Natural killer cell (primary cell): ENCODE measurements at regions not wholly inside any gene's neighbourhood (a gene's known extent, or its start where the extent isn't known, plus 50 kb on each side); places are given as distances from the start of the nearest gene placed in this dataset.
"Not testable (repeated sequence)": the region's sequence is repeated elsewhere in the genome, so short reads cannot be mapped to it uniquely, and the experiment has no call there.

ENCODE experiments used
- ATAC-seq, 3 donors: fragments of 150-1000 bp in 2 of 3; fragments of 200-7000 bp in 1 of 3; cut with Tn5 transposase; 1 replicate in 1 of 3; 2 replicates in 2 of 3; pipeline ENCODE4 v1.10.0; 2021; ENCODE audit warnings: mild to moderate bottlenecking in 2 of 3, moderate library complexity in 2 of 3
- DNase-seq, 2 donors: peaks; one replicate each; pipeline versions ENCODE4 v3.0.0 to v3.0.0-alpha.2; 2013 to 2021; ENCODE audit warnings: mixed read lengths in 1 of 2
- H3K27ac ChIP-seq: one replicate; pipeline ENCODE4 v1.5.1; 2013; ENCODE audit warnings: mild to moderate bottlenecking, low read length
- H3K27me3 ChIP-seq: one replicate; pipeline ENCODE4 v1.6.1; 2013; ENCODE audit warnings: low read length; ENCODE audit not compliant: control insufficient read depth, insufficient read depth
- H3K36me3 ChIP-seq: one replicate; pipeline ENCODE4 v1.6.1; 2013; ENCODE audit warnings: low read length; ENCODE audit not compliant: control insufficient read depth, insufficient read depth
- H3K4me1 ChIP-seq: one replicate; pipeline ENCODE4 v1.6.1; 2013; ENCODE audit warnings: low read length; ENCODE audit not compliant: control insufficient read depth, insufficient read depth
- H3K4me3 ChIP-seq: one replicate; pipeline ENCODE4 v1.5.1; 2013; ENCODE audit warnings: low read length
- H3K9me3 ChIP-seq: one replicate; pipeline ENCODE4 v1.6.1; 2013; ENCODE audit warnings: low read length; ENCODE audit not compliant: control insufficient read depth, insufficient read depth
- H3K27ac Mint-ChIP-seq, 2 donors: one replicate each; pipeline ENCODE4 v1.8.0; 2022; ENCODE audit warnings: mild to moderate bottlenecking in 2 of 2, mixed read lengths in 2 of 2, moderate library complexity in 1 of 2
- H3K27me3 Mint-ChIP-seq, 2 donors: one replicate each; pipeline ENCODE4 v1.8.0; 2022; ENCODE audit warnings: low read depth in 2 of 2, mixed read lengths in 2 of 2
- H3K36me3 Mint-ChIP-seq: one replicate; pipeline ENCODE4 v1.8.0; 2022; ENCODE audit warnings: mixed read lengths
- H3K4me1 Mint-ChIP-seq, 2 donors: one replicate each; pipeline ENCODE4 v1.8.0; 2022; ENCODE audit warnings: mixed read lengths in 2 of 2
- H3K4me3 Mint-ChIP-seq: one replicate; pipeline ENCODE4 v1.8.0; 2022; ENCODE audit warnings: mild to moderate bottlenecking, moderate library complexity, mixed read lengths
- H3K9me3 Mint-ChIP-seq, 2 donors: one replicate each; pipeline ENCODE4 v1.8.0; 2022; ENCODE audit warnings: mixed read lengths in 2 of 2
- WGBS: methylation state at CpG from one replicate; pipeline ENCODE4 v1.1.7; 2013; ENCODE audit warnings: missing lambda C conversion rate; ENCODE audit not compliant: insufficient coverage; 5-methylcytosine and 5-hydroxymethylcytosine counted together
- intact Hi-C: fragments of 100-400 bp; cut with micrococcal nuclease; formaldehyde crosslinking; loops from one replicate; pipeline ENCODE4 v1.14.2; 2022
- TF ChIP-seq, protein P1 (sequence below): fragments of 200-600 bp; IDR thresholded peaks from one replicate; pipeline ENCODE4 v1.8.0; 2022; ENCODE audit warnings: antibody characterized with exemption

DNA sequence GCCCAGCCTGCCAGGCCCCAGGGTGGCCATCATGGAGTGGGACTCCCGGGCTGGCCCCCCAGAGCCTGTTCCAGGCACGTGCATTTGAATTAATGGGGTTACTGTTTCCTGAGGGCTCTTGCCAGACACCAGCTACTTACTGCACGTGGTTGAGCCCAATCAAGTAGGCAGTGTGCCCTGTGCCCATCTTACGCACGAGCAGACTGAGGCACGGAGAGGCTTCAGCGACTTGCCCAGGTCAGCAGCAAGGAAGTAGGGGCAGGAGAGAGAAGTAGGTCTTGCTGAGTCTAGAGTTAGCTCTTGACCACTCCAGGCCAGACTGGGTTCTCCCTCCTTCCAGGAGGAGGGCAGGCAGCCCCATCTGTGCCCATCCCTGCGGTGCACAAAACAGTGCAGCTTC lies 67.7 kb downstream of the DIO3 start:
- ATAC-seq (peak in 2 of 3 donors; percentile 4 to 13), DNase-seq (no peak)
- TF ChIP-seq, protein P1, sequence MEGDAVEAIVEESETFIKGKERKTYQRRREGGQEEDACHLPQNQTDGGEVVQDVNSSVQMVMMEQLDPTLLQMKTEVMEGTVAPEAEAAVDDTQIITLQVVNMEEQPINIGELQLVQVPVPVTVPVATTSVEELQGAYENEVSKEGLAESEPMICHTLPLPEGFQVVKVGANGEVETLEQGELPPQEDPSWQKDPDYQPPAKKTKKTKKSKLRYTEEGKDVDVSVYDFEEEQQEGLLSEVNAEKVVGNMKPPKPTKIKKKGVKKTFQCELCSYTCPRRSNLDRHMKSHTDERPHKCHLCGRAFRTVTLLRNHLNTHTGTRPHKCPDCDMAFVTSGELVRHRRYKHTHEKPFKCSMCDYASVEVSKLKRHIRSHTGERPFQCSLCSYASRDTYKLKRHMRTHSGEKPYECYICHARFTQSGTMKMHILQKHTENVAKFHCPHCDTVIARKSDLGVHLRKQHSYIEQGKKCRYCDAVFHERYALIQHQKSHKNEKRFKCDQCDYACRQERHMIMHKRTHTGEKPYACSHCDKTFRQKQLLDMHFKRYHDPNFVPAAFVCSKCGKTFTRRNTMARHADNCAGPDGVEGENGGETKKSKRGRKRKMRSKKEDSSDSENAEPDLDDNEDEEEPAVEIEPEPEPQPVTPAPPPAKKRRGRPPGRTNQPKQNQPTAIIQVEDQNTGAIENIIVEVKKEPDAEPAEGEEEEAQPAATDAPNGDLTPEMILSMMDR, result no peak
- H3K4me1 Mint-ChIP-seq, result peaks cover 9 to 11% of the 10 kb centered on the region in 2 donors
- WGBS, result 79% methylated on average over 8 of the region's 8 CpGs
- H3K27ac Mint-ChIP-seq, result no peak overlapping the region
- H3K4me3 Mint-ChIP-seq, result no peak overlapping the region
- no peaks in the 10 kb centered on the region for H3K36me3 ChIP-seq
- H3K4me3 ChIP-seq, result no peak overlapping the region
- no peak overlapping the region for H3K27ac ChIP-seq
- H3K9me3 ChIP-seq, result no peaks in the 10 kb centered on the region
- peaks cover 12% of the 10 kb centered on the region for H3K4me1 ChIP-seq
- peaks cover 3 to 18% of the 10 kb centered on the region in 2 donors for H3K27me3 Mint-ChIP-seq
- no peaks in the 10 kb centered on the region for H3K9me3 Mint-ChIP-seq
- intact Hi-C loops, result loop anchor here (1.0 to 5.0 kb wide), 2 partner anchors 778 to 917 kb away; no protein-coding TSS in a partner anchor
- H3K27me3 ChIP-seq, result peaks cover 8% of the 10 kb centered on the region
- H3K36me3 Mint-ChIP-seq, result no peaks in the 10 kb centered on the region

GRCh38 chr14:101630056-101630965 lies 69.0 kb downstream of the DIO3 start:
- no peaks in the 10 kb centered on the region for H3K36me3 ChIP-seq
- TF ChIP-seq, protein P1, result no peak
- Mint-ChIP-seq H3K4me3 (no peak overlapping the region), H3K27me3 (peaks cover 8 to 20% of the 10 kb centered on the region in 2 donors), H3K36me3 (no peaks in the 10 kb centered on the region), H3K4me1 (peaks cover 9 to 11% of the 10 kb centered on the region in 2 donors), H3K9me3 (no peaks in the 10 kb centered on the region), H3K27ac (no peak overlapping the region)
- H3K27ac ChIP-seq, result no peak overlapping the region
- no peak for DNase-seq
- no peak overlapping the region for H3K4me3 ChIP-seq
- H3K4me1 ChIP-seq, result peaks cover 12% of the 10 kb centered on the region
- no peaks in the 10 kb centered on the region for H3K9me3 ChIP-seq
- WGBS, result 91% methylated on average over 22 of the region's 22 CpGs
- ATAC-seq, result no peak
- intact Hi-C loops, result no loop called here
- H3K27me3 ChIP-seq, result peaks cover 8% of the 10 kb centered on the region

GRCh38 chr14:101631199-101631598 lies 69.9 kb downstream of the DIO3 start:
- Mint-ChIP-seq H3K4me1 (peaks cover 9 to 11% of the 10 kb centered on the region in 2 donors), H3K36me3 (no peaks in the 10 kb centered on the region), H3K4me3 (no peak overlapping the region), H3K27ac (no peak overlapping the region), H3K9me3 (no peaks in the 10 kb centered on the region), H3K27me3 (peaks cover 9 to 14% of the 10 kb centered on the region in 2 donors)
- no peak for ATAC-seq
- TF ChIP-seq, protein P1, result no peak
- WGBS, result 96% methylated on average over 2 of the region's 3 CpGs
- H3K36me3 ChIP-seq, result no peaks in the 10 kb centered on the region
- H3K27ac ChIP-seq, result no peak overlapping the region
- peaks cover 8% of the 10 kb centered on the region for H3K27me3 ChIP-seq
- peaks cover 12% of the 10 kb centered on the region for H3K4me1 ChIP-seq
- H3K4me3 ChIP-seq, result no peak overlapping the region
- intact Hi-C loops, result no loop called here
- H3K9me3 ChIP-seq, result no peaks in the 10 kb centered on the region
- no peak for DNase-seq

DNA sequence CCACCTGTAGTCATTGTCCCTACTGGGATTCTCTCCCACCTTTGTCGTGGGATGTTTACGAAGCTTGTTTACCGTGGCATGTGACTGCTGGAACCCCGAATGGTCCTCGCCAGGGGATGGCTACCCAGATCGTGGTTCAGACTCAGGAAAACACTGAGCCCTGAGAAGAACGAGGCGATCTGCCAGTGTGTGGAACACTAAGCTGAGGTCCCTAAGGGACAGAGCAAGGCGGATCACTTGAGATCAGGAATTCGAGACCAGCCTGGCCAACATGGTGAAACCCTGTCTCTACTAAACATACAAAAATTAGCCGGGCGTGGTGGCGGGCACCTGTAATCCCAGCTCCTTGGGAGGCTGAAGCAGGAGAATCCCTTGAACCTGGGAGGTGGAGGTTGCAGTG lies 70.7 kb downstream of the DIO3 start:
- Mint-ChIP-seq H3K27me3 (peaks cover 17 to 19% of the 10 kb centered on the region in 2 donors), H3K4me1 (peaks cover 9 to 11% of the 10 kb centered on the region in 2 donors)
- H3K9me3 Mint-ChIP-seq, H3K27ac ChIP-seq, H3K4me3 Mint-ChIP-seq, intact Hi-C loops, H3K36me3 Mint-ChIP-seq, H3K4me3 ChIP-seq, H3K9me3 ChIP-seq, DNase-seq, H3K36me3 ChIP-seq, H3K27ac Mint-ChIP-seq, ATAC-seq: not testable (repeated sequence)
- Histone ChIP-seq H3K4me1 (peaks cover 12% of the 10 kb centered on the region), H3K27me3 (peaks cover 10% of the 10 kb centered on the region)
- WGBS, result 92% methylated on average over 13 of the region's 13 CpGs
